HT1080 (cell line): ENCODE measurements at regions not wholly inside any gene's neighbourhood (a gene's known extent, or its start where the extent isn't known, plus 50 kb on each side); places are given as distances from the start of the nearest gene placed in this dataset.

Source experiments
- DNase-seq: peaks from one replicate; pipeline ENCODE4 v3.0.0-alpha.2; 2015; ENCODE audit warnings: low read depth

GRCh38 chr12:34190054-34190453 is 167.8 kb downstream of the ALG10 start:
- DNase-seq, result no peak

GRCh38 chr12:34198924-34199323 is 176.6 kb downstream of the ALG10 start:
- DNase-seq, result no peak

GRCh38 chr12:34203866-34204620 is 181.7 kb downstream of the ALG10 start:
- DNase-seq, result no peak

- DNase-seq, result no peak
Measured at GRCh38 chr12:34204830-34205285, 182.6 kb downstream of the ALG10 start.

GRCh38 chr12:34205401-34205800 is 183.1 kb downstream of the ALG10 start:
- no peak for DNase-seq

GRCh38 chr12:34206061-34206785 is 183.9 kb downstream of the ALG10 start:
- no peak for DNase-seq

GRCh38 chr12:34207858-34208257 is 185.6 kb downstream of the ALG10 start:
- no peak for DNase-seq

GRCh38 chr12:34208331-34209258 is 186.3 kb downstream of the ALG10 start:
- no peak for DNase-seq

GRCh38 chr12:34209259-34209835 is 187.1 kb downstream of the ALG10 start:
- no peak for DNase-seq

- no peak for DNase-seq
Measured at GRCh38 chr12:34210183-34210582, 187.9 kb downstream of the ALG10 start.

- no peak for DNase-seq
Measured at GRCh38 chr12:34210689-34211530, 188.6 kb downstream of the ALG10 start.

- DNase-seq, result no peak
Measured at GRCh38 chr12:34212651-34213050, 190.4 kb downstream of the ALG10 start.

- no peak for DNase-seq
Measured at GRCh38 chr12:34214011-34214410, 191.7 kb downstream of the ALG10 start.

GRCh38 chr12:34215213-34215892 is 193.1 kb downstream of the ALG10 start:
- no peak for DNase-seq

GRCh38 chr12:34215893-34216285 is 193.6 kb downstream of the ALG10 start:
- no peak for DNase-seq

GRCh38 chr12:34217660-34218059 is 195.4 kb downstream of the ALG10 start:
- no peak for DNase-seq

GRCh38 chr12:34218193-34219045 is 196.1 kb downstream of the ALG10 start:
- peak; percentile 66 for DNase-seq

GRCh38 chr12:34219046-34219770 is 196.9 kb downstream of the ALG10 start:
- peak; percentile 3 for DNase-seq
